Esophagus squamous epithelium (tissue), 5 donors: ENCODE measurements at regions not wholly inside any gene's neighbourhood (a gene's known extent, or its start where the extent isn't known, plus 50 kb on each side); places are given as distances from the start of the nearest gene placed in this dataset.

Experiments
- DNase-seq: peaks from one replicate; lab custom pipeline; 2025; lab: John Stamatoyannopoulos, UW
- H3K27ac ChIP-seq, 4 donors: fragments of 200-600 bp; sonication (generic); one replicate each; pipeline ENCODE4 v1.5.1; 2016 to 2019; ENCODE audit warnings: mild to moderate bottlenecking in 1 of 4
- H3K27me3 ChIP-seq, 4 donors: fragments of 200-600 bp; sonication (generic); 1 replicate in 3 of 4; 2 replicates in 1 of 4; pipeline versions ENCODE4 v1.5.1 to v1.6.0; 2017 to 2021; ENCODE audit warnings: antibody characterized with exemption in 1 of 4
- H3K36me3 ChIP-seq, 3 donors: fragments of 200-600 bp; sonication (generic); one replicate each; pipeline ENCODE4 v1.5.1; 2016 to 2019
- H3K4me1 ChIP-seq, 3 donors: fragments of 200-600 bp; sonication (generic); one replicate each; pipeline ENCODE4 v1.5.1; 2017 to 2019
- H3K4me3 ChIP-seq, 4 donors: fragments of 200-600 bp; sonication (generic); 1 replicate in 3 of 4; 2 replicates in 1 of 4; pipeline ENCODE4 v1.5.1; 2016 to 2019; ENCODE audit warnings: mild to moderate bottlenecking in 2 of 4, moderate library complexity in 1 of 4
- H3K9me3 ChIP-seq, 3 donors: fragments of 200-600 bp; sonication (generic); one replicate each; pipeline ENCODE4 v1.5.1; 2016 to 2019
- POLR2A ChIP-seq, 4 donors: fragments of 450-650 bp; IDR thresholded peaks; one replicate each; pipeline ENCODE4 v1.6.1; 2017; ENCODE audit warnings: antibody characterized with exemption in 4 of 4, mild to moderate bottlenecking in 4 of 4, moderate library complexity in 3 of 4
- WGBS, 2 donors: methylation state at CpG; one replicate each; pipeline ENCODE4 v1.1.5; 2018; 5-methylcytosine and 5-hydroxymethylcytosine counted together
- intact Hi-C: fragments of 100-400 bp; cut with DNase I; formaldehyde crosslinking; loops from one replicate; pipeline ENCODE4 v1.15.0; 2022
- TF ChIP-seq, protein P1 (sequence below), 6 experiments: fragments of 450-650 bp in 4 of 6; fragments of 200-600 bp in 2 of 6; sonication (generic) in 2 of 6; IDR thresholded peaks; one replicate each; pipeline ENCODE4 v1.5.1; 2016 to 2019; ENCODE audit warnings: antibody characterized with exemption in 6 of 6, mild to moderate bottlenecking in 4 of 6, moderate library complexity in 4 of 6
- donor health status: DM: yes; HTN: yes; CAD: no.

DNA sequence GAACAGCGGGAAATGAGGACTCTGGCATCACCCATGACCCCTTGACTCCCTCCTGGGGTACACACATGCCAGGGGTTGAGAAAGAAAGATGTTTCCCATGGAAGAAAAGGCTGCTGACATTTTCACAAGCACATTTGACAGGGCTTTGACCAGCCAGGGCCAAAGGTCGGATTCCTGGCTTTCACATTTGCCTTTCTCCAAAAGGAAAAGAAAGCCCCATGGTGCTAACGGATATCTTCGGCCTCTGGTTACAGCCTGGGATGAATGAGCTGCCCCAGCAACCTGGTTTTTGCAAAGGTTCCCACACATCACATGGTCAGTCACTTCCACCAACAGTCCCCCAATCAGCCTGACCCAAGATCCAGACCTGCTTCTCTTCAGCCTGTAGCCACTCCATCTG, 478.2 kb upstream of the CDH11 start:
- TF ChIP-seq, protein P1, sequence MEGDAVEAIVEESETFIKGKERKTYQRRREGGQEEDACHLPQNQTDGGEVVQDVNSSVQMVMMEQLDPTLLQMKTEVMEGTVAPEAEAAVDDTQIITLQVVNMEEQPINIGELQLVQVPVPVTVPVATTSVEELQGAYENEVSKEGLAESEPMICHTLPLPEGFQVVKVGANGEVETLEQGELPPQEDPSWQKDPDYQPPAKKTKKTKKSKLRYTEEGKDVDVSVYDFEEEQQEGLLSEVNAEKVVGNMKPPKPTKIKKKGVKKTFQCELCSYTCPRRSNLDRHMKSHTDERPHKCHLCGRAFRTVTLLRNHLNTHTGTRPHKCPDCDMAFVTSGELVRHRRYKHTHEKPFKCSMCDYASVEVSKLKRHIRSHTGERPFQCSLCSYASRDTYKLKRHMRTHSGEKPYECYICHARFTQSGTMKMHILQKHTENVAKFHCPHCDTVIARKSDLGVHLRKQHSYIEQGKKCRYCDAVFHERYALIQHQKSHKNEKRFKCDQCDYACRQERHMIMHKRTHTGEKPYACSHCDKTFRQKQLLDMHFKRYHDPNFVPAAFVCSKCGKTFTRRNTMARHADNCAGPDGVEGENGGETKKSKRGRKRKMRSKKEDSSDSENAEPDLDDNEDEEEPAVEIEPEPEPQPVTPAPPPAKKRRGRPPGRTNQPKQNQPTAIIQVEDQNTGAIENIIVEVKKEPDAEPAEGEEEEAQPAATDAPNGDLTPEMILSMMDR (IDR thresholded peaks at IDR 0.05), result no peak
- no peak for TF ChIP-seq POLR2A (IDR thresholded peaks at IDR 0.05)
- Histone ChIP-seq H3K9me3 (no peaks in the 10 kb centered on the region), H3K27me3 (no peaks in the 10 kb centered on the region), H3K4me1 (no peaks in the 10 kb centered on the region), H3K27ac (no peak overlapping the region), H3K36me3 (no peaks in the 10 kb centered on the region), H3K4me3 (no peak overlapping the region)
- intact Hi-C loops, result no loop called here
- DNase-seq, result no peak
- 72 to 87% methylated on average over 3 of the region's 4 CpGs for WGBS, 2 donors

- 50 to 81% methylated on average over 2 to 3 of the region's 3 CpGs for WGBS, 2 donors
- no peak overlapping the region for H3K4me3 ChIP-seq
- intact Hi-C loops, result no loop called here
- TF ChIP-seq POLR2A (IDR thresholded peaks at IDR 0.05), result no peak
- TF ChIP-seq, protein P1 (IDR thresholded peaks at IDR 0.05), result no peak
- no peaks in the 10 kb centered on the region for H3K4me1 ChIP-seq
- H3K36me3 ChIP-seq, result no peaks in the 10 kb centered on the region
- H3K27me3 ChIP-seq, result no peaks in the 10 kb centered on the region
- H3K9me3 ChIP-seq, result no peaks in the 10 kb centered on the region
- no peak for DNase-seq
- no peak overlapping the region for H3K27ac ChIP-seq
Observed at GRCh38 chr16:65598621-65599020, 476.8 kb upstream of the CDH11 start.

GRCh38 chr16:65583498-65583897, 461.6 kb upstream of the CDH11 start:
- Histone ChIP-seq H3K4me1 (no peaks in the 10 kb centered on the region), H3K27me3 (no peaks in the 10 kb centered on the region), H3K4me3 (no peak overlapping the region), H3K27ac (no peak overlapping the region), H3K9me3 (no peaks in the 10 kb centered on the region), H3K36me3 (no peaks in the 10 kb centered on the region)
- WGBS, 2 donors, result 64 to 69% methylated on average over 3 of the region's 3 CpGs
- TF ChIP-seq, protein P1 (IDR thresholded peaks at IDR 0.05), result no peak
- no peak for TF ChIP-seq POLR2A (IDR thresholded peaks at IDR 0.05)
- intact Hi-C loops, result no loop called here
- DNase-seq, result no peak

DNA sequence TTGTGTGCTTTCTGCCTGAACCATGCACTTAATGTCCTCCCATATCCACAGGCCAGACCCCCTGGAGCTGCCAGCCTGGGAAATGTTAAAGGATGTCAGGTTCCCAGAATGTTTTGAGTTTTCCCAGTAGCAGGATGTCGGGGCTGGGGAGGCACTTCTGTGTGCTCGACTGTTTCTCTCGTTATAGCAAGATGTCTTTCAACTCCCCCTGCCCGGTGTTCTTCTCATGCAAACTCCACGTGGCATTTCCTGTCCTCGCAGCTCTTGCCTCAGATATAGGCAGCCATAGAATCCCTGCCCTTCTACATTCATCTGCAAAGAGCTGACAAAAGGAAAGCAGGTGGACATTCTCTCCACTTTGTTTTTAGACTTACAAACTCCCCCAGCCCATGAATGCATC, 457.2 kb upstream of the CDH11 start:
- Histone ChIP-seq H3K27me3 (no peaks in the 10 kb centered on the region), H3K36me3 (no peaks in the 10 kb centered on the region), H3K4me1 (no peaks in the 10 kb centered on the region), H3K27ac (no peak overlapping the region), H3K4me3 (no peak overlapping the region), H3K9me3 (no peaks in the 10 kb centered on the region)
- DNase-seq, result no peak
- intact Hi-C loops, result no loop called here
- TF ChIP-seq, protein P1 (IDR thresholded peaks at IDR 0.05), result no peak
- TF ChIP-seq POLR2A (IDR thresholded peaks at IDR 0.05), result no peak
- WGBS, 2 donors, result 46 to 65% methylated on average over 6 of the region's 6 CpGs

- DNase-seq, result no peak
- Histone ChIP-seq H3K36me3 (no peaks in the 10 kb centered on the region), H3K27me3 (no peaks in the 10 kb centered on the region), H3K9me3 (no peaks in the 10 kb centered on the region), H3K27ac (no peak overlapping the region), H3K4me3 (no peak overlapping the region), H3K4me1 (no peaks in the 10 kb centered on the region)
- intact Hi-C loops, result no loop called here
- WGBS, 2 donors, result 59 to 82% methylated on average over 3 to 10 of the region's 10 CpGs
- TF ChIP-seq, protein P1 (IDR thresholded peaks at IDR 0.05), result no peak
- TF ChIP-seq POLR2A (IDR thresholded peaks at IDR 0.05), result no peak
Observed at GRCh38 chr16:65576631-65577030, 454.8 kb upstream of the CDH11 start.
